GM21528 (cell line): ENCODE measurements at regions not wholly inside any gene's neighbourhood (a gene's known extent, or its start where the extent isn't known, plus 50 kb on each side); places are given as distances from the start of the nearest gene placed in this dataset.
"Not testable (repeated sequence)": the region's sequence is repeated elsewhere in the genome, so short reads cannot be mapped to it uniquely, and the experiment has no call there.

Source experiments
- ATAC-seq: cut with Tn5 transposase; IDR thresholded peaks from one replicate; pipeline ENCODE4 v1.9.1; 2021; ENCODE audit warnings: mild to moderate bottlenecking, moderate library complexity; ENCODE audit not compliant: unreplicated experiment, low FRiP score

GRCh38 chr5:108606185-108606584 is 141.5 kb upstream of the FER start:
- ATAC-seq = no peak

GRCh38 chr5:108602830-108603229 is 144.9 kb upstream of the FER start:
- no peak for ATAC-seq

GRCh38 chr5:108590799-108591198 is 156.9 kb upstream of the FER start:
- no peak for ATAC-seq

GRCh38 chr5:108588323-108588722 is 159.4 kb upstream of the FER start:
- no peak for ATAC-seq

- ATAC-seq = no peak
Observed at GRCh38 chr5:108587821-108588220, 159.9 kb upstream of the FER start.

- ATAC-seq = no peak
Observed at GRCh38 chr5:108581026-108581425, 166.7 kb upstream of the FER start.

GRCh38 chr5:108579236-108579635 is 168.5 kb upstream of the FER start:
- ATAC-seq = no peak

GRCh38 chr5:108578791-108579190 is 168.9 kb upstream of the FER start:
- no peak for ATAC-seq

- ATAC-seq = no peak
Observed at GRCh38 chr5:108567429-108567828, 180.3 kb upstream of the FER start.

- no peak for ATAC-seq
Observed at GRCh38 chr5:108564441-108564840, 182.5 kb upstream of the FBXL17 start.

- no peak for ATAC-seq
Observed at GRCh38 chr5:108562205-108562454, 180.2 kb upstream of the FBXL17 start.

GRCh38 chr5:108561416-108562204 is 179.7 kb upstream of the FBXL17 start:
- ATAC-seq = no peak

- ATAC-seq = no peak
Observed at GRCh38 chr5:108560581-108560980, 178.7 kb upstream of the FBXL17 start.

- ATAC-seq = no peak
Observed at GRCh38 chr5:108560166-108560565, 178.3 kb upstream of the FBXL17 start.

GRCh38 chr5:108558840-108559239 is 176.9 kb upstream of the FBXL17 start:
- not testable (repeated sequence) for ATAC-seq

- not testable (repeated sequence) for ATAC-seq
Observed at GRCh38 chr5:108558142-108558541, 176.2 kb upstream of the FBXL17 start.

- ATAC-seq = no peak
Observed at GRCh38 chr5:108557686-108558085, 175.8 kb upstream of the FBXL17 start.

- no peak for ATAC-seq
Observed at GRCh38 chr5:108556441-108557145, 174.7 kb upstream of the FBXL17 start.

- no peak for ATAC-seq
Observed at GRCh38 chr5:108548684-108549596, 167.0 kb upstream of the FBXL17 start.

GRCh38 chr5:108546939-108547338 is 165.0 kb upstream of the FBXL17 start:
- ATAC-seq = no peak

- ATAC-seq = no peak
Observed at GRCh38 chr5:108545301-108545700, 163.4 kb upstream of the FBXL17 start.
